HepG2 (cell line): ENCODE measurements at regions not wholly inside any gene's neighbourhood (a gene's known extent, or its start where the extent isn't known, plus 50 kb on each side); places are given as distances from the start of the nearest gene placed in this dataset.
A peak's percentile ranks its signal among the peaks of the same experiment; 100 is the strongest.

Source experiments
- ATAC-seq: fragments of 200-7000 bp; cut with Tn5 transposase; 3 replicates; pipeline ENCODE4 v1.9.1; 2020; ENCODE audit warnings: mild to moderate bottlenecking, moderate library complexity
- BruUV-seq: library from RNA; stranded (reverse); fragments of 400-500 nt; replicated peaks from 2 replicates; lab custom pipeline; 2021; lab: Mats Ljungman, UMichigan
- CTCF ChIA-PET: fragments of 300-600 bp; formaldehyde crosslinking; extraction: SDS; loops from one replicate; lab custom pipeline; 2021; ENCODE audit warnings: low total read pairs, inconsistent platforms, low intra/inter-chr PET ratio; lab: Yijun Ruan, JAX
- POLR2A ChIA-PET: fragments of 350-600 bp; sonication (Branson Sonifier 250); formaldehyde crosslinking; loops from one replicate; lab custom pipeline; 2020; ENCODE audit warnings: antibody characterized with exemption, inconsistent platforms; lab: Yijun Ruan, JAX
- DNase-seq: peaks from one replicate; pipeline ENCODE4 v3.0.0-alpha.2; 2015; ENCODE audit warnings: low spot score
- FAIRE-seq: peaks from 3 replicates; lab custom pipeline; 2011; peaks lifted over from hg19 to GRCh38; lab: Jason Lieb, UNC
- H2AFZ ChIP-seq: one replicate; pipeline ENCODE4 v1.6.1; 2011; ENCODE audit warnings: low read length, inconsistent platforms
- H3K27ac ChIP-seq: fragments of 300-600 bp; 3 replicates; pipeline ENCODE4 v1.8.0; 2011; ENCODE audit warnings: mixed run types, mild to moderate bottlenecking, mixed read lengths, low read length, inconsistent platforms; ENCODE audit not compliant: insufficient read depth; ENCODE audit errors: extremely low read length
- H3K27me3 ChIP-seq, 2 experiments: fragments of 200-600 bp in 1 of 2; 2 replicates in 1 of 2; 3 replicates in 1 of 2; pipeline versions ENCODE4 v1.6.0 to v1.8.0; 2011; ENCODE audit warnings: low read length in 2 of 2, mild to moderate bottlenecking in 2 of 2, moderate library complexity in 2 of 2, inconsistent platforms in 1 of 2; ENCODE audit not compliant: insufficient read depth in 2 of 2, control insufficient read depth in 1 of 2
- H3K36me3 ChIP-seq, 2 experiments: fragments of 200-600 bp in 1 of 2; replicated peaks in 1 of 2; 2 replicates in 1 of 2; 3 replicates in 1 of 2; pipeline versions ENCODE4 v1.5.1 to v1.8.0; 2011; ENCODE audit warnings: low read length in 2 of 2, inconsistent platforms in 1 of 2; ENCODE audit not compliant: insufficient read depth in 2 of 2, control insufficient read depth in 1 of 2
- H3K4me1 ChIP-seq: 2 replicates; pipeline ENCODE4 v1.5.1; 2012; ENCODE audit warnings: low read length, inconsistent platforms; ENCODE audit not compliant: insufficient read depth
- H3K4me2 ChIP-seq: 2 replicates; pipeline ENCODE4 v1.6.0; 2011; ENCODE audit warnings: low read depth, low read length, inconsistent platforms
- H3K4me3 ChIP-seq, 3 experiments: fragments of 200-600 bp in 1 of 3; sonication (generic), shearing (Covaris generic) in 1 of 3; replicated peaks in 1 of 3; 2 replicates each; pipeline ENCODE4 v1.5.1; 2011 to 2016; ENCODE audit warnings: low read length in 3 of 3, inconsistent platforms in 2 of 3, low read depth in 2 of 3, mild to moderate bottlenecking in 2 of 3, control low read depth in 1 of 3, mixed read lengths in 1 of 3; ENCODE audit not compliant: insufficient read depth in 1 of 3
- H3K79me2 ChIP-seq: one replicate; pipeline ENCODE4 v1.6.1; 2011; ENCODE audit warnings: low read length, inconsistent platforms; ENCODE audit not compliant: insufficient read depth
- H3K9ac ChIP-seq: 2 replicates; pipeline ENCODE4 v1.6.0; 2011; ENCODE audit warnings: mild to moderate bottlenecking, low read depth, low read length, inconsistent platforms; ENCODE audit not compliant: insufficient read depth
- H3K9me3 ChIP-seq: 2 replicates; pipeline ENCODE4 v1.5.1; 2012; ENCODE audit warnings: mild to moderate bottlenecking, low read length
- H4K20me1 ChIP-seq: 2 replicates; pipeline ENCODE4 v1.6.0; 2011; ENCODE audit warnings: inconsistent platforms, mild to moderate bottlenecking, low read length, moderate library complexity; ENCODE audit not compliant: insufficient read depth
- ARID2 ChIP-seq: sonication (generic); formaldehyde crosslinking; IDR thresholded peaks from 2 replicates; pipeline ENCODE4 v1.8.1; 2022; ENCODE audit warnings: mild to moderate bottlenecking, missing genetic modification reagents, borderline replicate concordance
- DMAP1 ChIP-seq: IDR thresholded peaks from 2 replicates; pipeline ENCODE4 v1.6.1; 2016
- ELF4 ChIP-seq: sonication (generic); formaldehyde crosslinking; IDR thresholded peaks from 2 replicates; pipeline ENCODE4 v1.5.0; 2020; ENCODE audit warnings: missing genetic modification reagents, mild to moderate bottlenecking, moderate library complexity, borderline replicate concordance
- GRHL1 ChIP-seq: sonication (generic); formaldehyde crosslinking; conservative IDR thresholded peaks from 2 replicates; pipeline ENCODE4 v1.8.0; 2022; ENCODE audit warnings: missing genetic modification reagents
- KDM4B ChIP-seq: sonication (generic); formaldehyde crosslinking; IDR thresholded peaks from 2 replicates; pipeline ENCODE4 v1.4.0; 2020; ENCODE audit warnings: missing genetic modification reagents
- KLF6 ChIP-seq: IDR thresholded peaks from 2 replicates; pipeline ENCODE4 v1.8.0; 2016; ENCODE audit warnings: missing biosample characterization, missing genetic modification reagents
- MAFF ChIP-seq: IDR thresholded peaks from 2 replicates; pipeline ENCODE4 v1.6.1; 2011; ENCODE audit warnings: low read depth, low read length, improper control_type of control experiment
- MAFK ChIP-seq, 2 experiments: IDR thresholded peaks in 1 of 2; conservative IDR thresholded peaks in 1 of 2; 2 replicates each; pipeline ENCODE4 v1.6.1; 2011; ENCODE audit warnings: improper control_type of control experiment in 2 of 2, low read length in 2 of 2
- MTA3 ChIP-seq: sonication (generic); formaldehyde crosslinking; IDR thresholded peaks from 2 replicates; pipeline ENCODE4 v1.4.0; 2020; ENCODE audit warnings: missing genetic modification reagents
- NCOR1 ChIP-seq: fragments of 200-600 bp; sonication (generic); IDR thresholded peaks from 2 replicates; pipeline ENCODE4 v1.7.0; 2017; ENCODE audit warnings: antibody characterized with exemption, low read length, borderline replicate concordance
- PHF20 ChIP-seq: sonication (generic); formaldehyde crosslinking; IDR thresholded peaks from 2 replicates; pipeline ENCODE4 v1.5.0; 2020; ENCODE audit warnings: mild to moderate bottlenecking, missing genetic modification reagents
- RNF219 ChIP-seq: sonication (generic); formaldehyde crosslinking; IDR thresholded peaks from 2 replicates; pipeline ENCODE4 v1.5.0; 2020; ENCODE audit warnings: mild to moderate bottlenecking, missing genetic modification reagents
- SRSF9 ChIP-seq: fragments of 200-400 bp; formaldehyde crosslinking; IDR thresholded peaks from 2 replicates; pipeline ENCODE4 v1.6.1; 2018; ENCODE audit warnings: borderline replicate concordance, mild to moderate bottlenecking, low read depth, low read length; ENCODE audit not compliant: insufficient read depth, poor library complexity, severe bottlenecking
- WGBS: methylation state at CpG from one replicate; pipeline ENCODE4 v1.1.6; 2017; ENCODE audit warnings: low lambda C conversion rate; 5-methylcytosine and 5-hydroxymethylcytosine counted together
- in situ Hi-C: cut with HindIII; loops from 2 replicates; pipeline ENCODE4 v1.10.0; 2017; ENCODE audit warnings: low pct_unique_long_range_greater_than_20kb; ENCODE audit not compliant: extremely low pct_ligation_motif_present
- intact Hi-C: fragments of 100-400 bp; cut with micrococcal nuclease; formaldehyde crosslinking; loops from one replicate; pipeline ENCODE4 v1.10.0; 2022; ENCODE audit not compliant: unreplicated experiment
- TF ChIP-seq, protein P1 (sequence below): sonication (generic); formaldehyde crosslinking; conservative IDR thresholded peaks from 2 replicates; pipeline ENCODE4 v1.8.0; 2022; ENCODE audit warnings: low read depth, missing genetic modification reagents
- TF ChIP-seq, protein P2 (sequence below): sonication (generic); formaldehyde crosslinking; IDR thresholded peaks from 2 replicates; pipeline ENCODE4 v1.8.0; 2022; ENCODE audit warnings: mild to moderate bottlenecking, missing genetic modification reagents, moderate library complexity

- TF ChIP-seq RNF219 (CRISPR knock-in tag), result no peak
- no peak for TF ChIP-seq NCOR1
- no peak for TF ChIP-seq KLF6
- no peak for TF ChIP-seq SRSF9
Observed at GRCh38 chr13:88063741-88064140, 392.6 kb downstream of the SLITRK5 start (continued).

DNA sequence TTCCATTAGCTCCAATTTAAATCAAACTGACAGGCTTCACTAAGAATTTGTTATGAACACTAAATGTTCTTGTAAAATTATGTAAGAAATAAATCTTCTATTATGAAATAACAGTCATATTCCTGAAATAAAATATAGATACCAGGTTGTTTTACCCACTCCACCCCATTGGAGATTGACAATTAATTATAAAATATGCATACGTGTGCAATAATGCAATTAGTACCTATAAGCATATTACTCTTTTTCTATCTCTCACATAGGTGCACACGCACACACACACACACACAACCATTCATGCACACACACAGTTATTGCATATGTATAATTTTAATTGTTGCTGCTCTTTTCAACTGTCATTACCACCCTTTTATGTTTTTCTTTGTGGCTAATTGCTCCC is 395.7 kb downstream of the SLITRK5 start:
- 2% methylated on average over 2 of the region's 2 CpGs for WGBS
- TF ChIP-seq GRHL1 (CRISPR knock-in tag) (no peak), MAFK (conservative IDR thresholded peaks at IDR 0.05 in 1 of 2, IDR thresholded peaks at IDR 0.05 in 1 of 2; ENCODE audit: low read length in 2 of 2) (peak in 1 of 2 experiments; percentile 82; a peak in 2 of 4 replicates), KDM4B (no peak), ELF4 (no peak), MTA3 (CRISPR knock-in tag) (no peak), ARID2 (CRISPR knock-in tag) (no peak), MAFF (peak; percentile 73), PHF20 (CRISPR knock-in tag) (no peak), DMAP1 (CRISPR knock-in tag) (no peak)
- TF ChIP-seq, protein P1, sequence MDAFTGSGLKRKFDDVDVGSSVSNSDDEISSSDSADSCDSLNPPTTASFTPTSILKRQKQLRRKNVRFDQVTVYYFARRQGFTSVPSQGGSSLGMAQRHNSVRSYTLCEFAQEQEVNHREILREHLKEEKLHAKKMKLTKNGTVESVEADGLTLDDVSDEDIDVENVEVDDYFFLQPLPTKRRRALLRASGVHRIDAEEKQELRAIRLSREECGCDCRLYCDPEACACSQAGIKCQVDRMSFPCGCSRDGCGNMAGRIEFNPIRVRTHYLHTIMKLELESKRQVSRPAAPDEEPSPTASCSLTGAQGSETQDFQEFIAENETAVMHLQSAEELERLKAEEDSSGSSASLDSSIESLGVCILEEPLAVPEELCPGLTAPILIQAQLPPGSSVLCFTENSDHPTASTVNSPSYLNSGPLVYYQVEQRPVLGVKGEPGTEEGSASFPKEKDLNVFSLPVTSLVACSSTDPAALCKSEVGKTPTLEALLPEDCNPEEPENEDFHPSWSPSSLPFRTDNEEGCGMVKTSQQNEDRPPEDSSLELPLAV, result no peak
- TF ChIP-seq, protein P2, sequence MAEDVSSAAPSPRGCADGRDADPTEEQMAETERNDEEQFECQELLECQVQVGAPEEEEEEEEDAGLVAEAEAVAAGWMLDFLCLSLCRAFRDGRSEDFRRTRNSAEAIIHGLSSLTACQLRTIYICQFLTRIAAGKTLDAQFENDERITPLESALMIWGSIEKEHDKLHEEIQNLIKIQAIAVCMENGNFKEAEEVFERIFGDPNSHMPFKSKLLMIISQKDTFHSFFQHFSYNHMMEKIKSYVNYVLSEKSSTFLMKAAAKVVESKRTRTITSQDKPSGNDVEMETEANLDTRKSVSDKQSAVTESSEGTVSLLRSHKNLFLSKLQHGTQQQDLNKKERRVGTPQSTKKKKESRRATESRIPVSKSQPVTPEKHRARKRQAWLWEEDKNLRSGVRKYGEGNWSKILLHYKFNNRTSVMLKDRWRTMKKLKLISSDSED (CRISPR knock-in tag), result no peak

More for the DNA sequence above, 395.7 kb downstream of the SLITRK5 start:
- Histone ChIP-seq H3K27me3 (no peaks in the 10 kb centered on the region), H3K79me2 (no peaks in the 10 kb centered on the region), H3K4me2 (no peak overlapping the region), H3K4me1 (no peaks in the 10 kb centered on the region), H3K9me3 (peaks cover 8% of the 10 kb centered on the region; the same call in 1 of the 2 replicates), H3K27ac (no peak overlapping the region), H4K20me1 (no peaks in the 10 kb centered on the region), H3K36me3 (no peaks in the 10 kb centered on the region), H3K9ac (no peak overlapping the region), H3K4me3 (no peak overlapping the region), H2AFZ (no peak overlapping the region)
- intact Hi-C loops, result no loop called here
- FAIRE-seq (no peak), DNase-seq (no peak), ATAC-seq (no peak)
- in situ Hi-C loops, result loop anchor here (25.0 kb wide), 1 partner anchor 995 kb away; no protein-coding TSS in a partner anchor
- ChIA-PET POLR2A (no interaction called here), CTCF (no interaction called here)
- BruUV-seq, result no TSS peak
